ENCODE measurements at regions not wholly inside any gene's neighbourhood (a gene's known extent, or its start where the extent isn't known, plus 50 kb on each side); places are given as distances from the start of the nearest gene placed in this dataset.
A peak's percentile ranks its signal among the peaks of the same experiment; 100 is the strongest.

- Histone ChIP-seq H2AFZ (ENCODE audit: low read depth, low read length) (peak overlapping the region; percentile 61), H3K27me3 (ENCODE audit: control insufficient read depth in 2 of 2, insufficient read depth in 2 of 2, low read length in 2 of 2) (no peaks in the 10 kb centered on the region), H3K9ac (replicated peaks; ENCODE audit: extremely low read depth, insufficient read depth, low read length) (no peak overlapping the region), H3K9me3 (replicated peaks; ENCODE audit: control insufficient read depth, insufficient read depth, low read length) (no peaks in the 10 kb centered on the region), H3K36me3 (ENCODE audit: control insufficient read depth in 2 of 2, extremely low read depth in 1 of 2, insufficient read depth in 2 of 2, low read length in 2 of 2) (no peaks in the 10 kb centered on the region), H3K4me3 (replicated peaks in 1 of 3; ENCODE audit: insufficient read depth in 1 of 3, low read depth in 1 of 3, low read length in 3 of 3) (no peak overlapping the region), H4K20me1 (replicated peaks; ENCODE audit: control insufficient read depth, extremely low read depth, insufficient read depth, low read length) (no peaks in the 10 kb centered on the region), H3K4me2 (ENCODE audit: insufficient read depth, low read length) (no peak overlapping the region), H3K9me1 (replicated peaks; ENCODE audit: control insufficient read depth, extremely low read depth, insufficient read depth, low read length) (no peaks in the 10 kb centered on the region), H3K27ac (ENCODE audit: insufficient read depth, low read depth, low read length) (no peak overlapping the region), H3K79me2 (ENCODE audit: control insufficient read depth, insufficient read depth, low read length) (no peaks in the 10 kb centered on the region), H3K4me1 (ENCODE audit: control insufficient read depth, extremely low read depth, insufficient read depth, low read length) (no peaks in the 10 kb centered on the region)
- DNase-seq (ENCODE audit: low read depth, low spot score) (peak; percentile 19), FAIRE-seq (no peak)
- intact Hi-C loops (cut with micrococcal nuclease) (no loop called here), dilution Hi-C loops (cut with MboI; ENCODE audit: extremely low pct_ligation_motif_present, low sequenced_read_pairs) (no loop called here)
- ChIA-PET CTCF (interaction anchor here (1.0 to 1.9 kb wide), 3 partner anchors 16 to 554 kb away, joined by 3 to 8 read pairs (median 6); no protein-coding TSS in a partner anchor), POLR2A (no interaction called here)
- no TSS peak for BruUV-seq (replicated peaks)
- TF ChIP-seq FOS (IDR thresholded peaks at IDR 0.05; ENCODE audit: borderline replicate concordance, insufficient read depth, low read length) (no peak), MAX (IDR thresholded peaks at IDR 0.05; ENCODE audit: insufficient read depth, insufficient read length) (no peak), POLR2A (IDR thresholded peaks at IDR 0.05; ENCODE audit: low read depth, low read length) (no peak), POLR2AphosphoS5 (IDR thresholded peaks at IDR 0.05; ENCODE audit: insufficient read depth, low read depth, low read length) (no peak), MYC (IDR thresholded peaks at IDR 0.05; ENCODE audit: low read depth, low read length) (no peak), GATA2 (IDR thresholded peaks at IDR 0.05; ENCODE audit: insufficient read depth, insufficient read length, low read depth, low read length) (no peak), JUN (IDR thresholded peaks at IDR 0.05; ENCODE audit: borderline replicate concordance, insufficient read depth, insufficient read length, low read depth) (no peak), EZH2 (IDR thresholded peaks at IDR 0.05; ENCODE audit: borderline replicate concordance, low read depth, low read length, severe bottlenecking) (no peak)
- TF ChIP-seq, protein P1, sequence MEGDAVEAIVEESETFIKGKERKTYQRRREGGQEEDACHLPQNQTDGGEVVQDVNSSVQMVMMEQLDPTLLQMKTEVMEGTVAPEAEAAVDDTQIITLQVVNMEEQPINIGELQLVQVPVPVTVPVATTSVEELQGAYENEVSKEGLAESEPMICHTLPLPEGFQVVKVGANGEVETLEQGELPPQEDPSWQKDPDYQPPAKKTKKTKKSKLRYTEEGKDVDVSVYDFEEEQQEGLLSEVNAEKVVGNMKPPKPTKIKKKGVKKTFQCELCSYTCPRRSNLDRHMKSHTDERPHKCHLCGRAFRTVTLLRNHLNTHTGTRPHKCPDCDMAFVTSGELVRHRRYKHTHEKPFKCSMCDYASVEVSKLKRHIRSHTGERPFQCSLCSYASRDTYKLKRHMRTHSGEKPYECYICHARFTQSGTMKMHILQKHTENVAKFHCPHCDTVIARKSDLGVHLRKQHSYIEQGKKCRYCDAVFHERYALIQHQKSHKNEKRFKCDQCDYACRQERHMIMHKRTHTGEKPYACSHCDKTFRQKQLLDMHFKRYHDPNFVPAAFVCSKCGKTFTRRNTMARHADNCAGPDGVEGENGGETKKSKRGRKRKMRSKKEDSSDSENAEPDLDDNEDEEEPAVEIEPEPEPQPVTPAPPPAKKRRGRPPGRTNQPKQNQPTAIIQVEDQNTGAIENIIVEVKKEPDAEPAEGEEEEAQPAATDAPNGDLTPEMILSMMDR (IDR thresholded peaks at IDR 0.05; ENCODE audit: extremely low read depth in 1 of 2, insufficient read depth in 1 of 2, low read depth in 1 of 2, low read length in 2 of 2): no peak
These were observed 557.7 kb upstream of the SLIT2 start for GRCh38 chr4:19693936-19694570.

All from endothelial cell of umbilical vein (primary cell).